Tibial nerve (tissue), 4 donors: ENCODE measurements at regions not wholly inside any gene's neighbourhood (a gene's known extent, or its start where the extent isn't known, plus 50 kb on each side); places are given as distances from the start of the nearest gene placed in this dataset.

Source experiments
- DNase-seq, 2 donors: peaks; one replicate each; pipeline ENCODE4 v3.0.0-alpha.2; 2019; ENCODE audit warnings: low spot score in 2 of 2
- H3K27ac ChIP-seq, 4 donors: fragments of 200-600 bp; sonication (generic) in 3 of 4; one replicate each; pipeline ENCODE4 v1.5.1; 2017 to 2019; ENCODE audit warnings: mild to moderate bottlenecking in 1 of 4
- H3K27me3 ChIP-seq, 2 donors: fragments of 200-600 bp; sonication (generic) in 1 of 2; one replicate each; pipeline versions ENCODE4 v1.5.1 to v1.6.0; 2017 to 2019
- H3K36me3 ChIP-seq, 3 donors: fragments of 200-600 bp; sonication (generic); one replicate each; pipeline ENCODE4 v1.5.1; 2018 to 2019
- H3K4me1 ChIP-seq, 4 donors: fragments of 200-600 bp; sonication (generic) in 3 of 4; one replicate each; pipeline ENCODE4 v1.5.1; 2017 to 2019
- H3K4me3 ChIP-seq, 4 donors: fragments of 200-600 bp; sonication (generic) in 3 of 4; one replicate each; pipeline ENCODE4 v1.5.1; 2017 to 2019; ENCODE audit warnings: mild to moderate bottlenecking in 1 of 4, moderate library complexity in 1 of 4
- H3K9me3 ChIP-seq, 4 donors: fragments of 200-600 bp; sonication (generic) in 3 of 4; one replicate each; pipeline ENCODE4 v1.5.1; 2017 to 2019
- EP300 ChIP-seq, 2 donors: sonication (generic); formaldehyde crosslinking; IDR thresholded peaks; one replicate each; pipeline ENCODE4 v1.6.1; 2017; ENCODE audit warnings: antibody characterized with exemption in 2 of 2, mild to moderate bottlenecking in 1 of 2
- POLR2A ChIP-seq, 2 donors: fragments of 450-650 bp; IDR thresholded peaks; one replicate each; pipeline ENCODE4 v1.6.1; 2017; ENCODE audit warnings: antibody characterized with exemption in 2 of 2, mild to moderate bottlenecking in 2 of 2, moderate library complexity in 2 of 2
- WGBS, 2 donors: methylation state at CpG; one replicate each; pipeline ENCODE4 v1.1.5; 2018; 5-methylcytosine and 5-hydroxymethylcytosine counted together
- TF ChIP-seq, protein P1 (sequence below), 5 experiments: fragments of 200-600 bp in 3 of 5; fragments of 450-650 bp in 2 of 5; sonication (generic) in 3 of 5; IDR thresholded peaks; one replicate each; pipeline ENCODE4 v1.5.1; 2016 to 2019; ENCODE audit warnings: antibody characterized with exemption in 5 of 5, mild to moderate bottlenecking in 3 of 5, moderate library complexity in 2 of 5

DNA sequence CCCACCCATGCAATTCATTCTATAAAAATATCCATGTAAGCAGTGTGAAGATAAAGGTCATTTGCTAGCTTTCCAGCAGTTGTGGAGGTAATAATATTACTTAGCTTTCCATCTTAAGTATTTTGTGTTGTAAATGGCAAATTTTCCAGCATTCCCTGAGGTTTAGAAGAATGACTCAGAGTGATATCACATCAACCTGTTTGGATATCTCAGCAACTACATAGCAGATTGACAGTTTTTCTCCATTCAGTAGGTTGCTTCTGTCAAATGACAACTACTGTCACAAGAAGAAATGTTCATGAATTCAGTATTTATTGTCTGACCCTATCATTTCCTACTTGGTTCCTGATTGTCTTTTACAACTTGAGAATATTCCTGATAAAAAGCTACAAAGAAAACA, 434.9 kb upstream of the GALNTL6 start:
- no peak overlapping the region for H3K27ac ChIP-seq
- H3K36me3 ChIP-seq = no peaks in the 10 kb centered on the region
- DNase-seq = no peak
- no peaks in the 10 kb centered on the region for H3K4me1 ChIP-seq
- H3K4me3 ChIP-seq = no peak overlapping the region
- TF ChIP-seq EP300 (IDR thresholded peaks at IDR 0.05) (no peak), POLR2A (IDR thresholded peaks at IDR 0.05) (no peak)
- TF ChIP-seq, protein P1, sequence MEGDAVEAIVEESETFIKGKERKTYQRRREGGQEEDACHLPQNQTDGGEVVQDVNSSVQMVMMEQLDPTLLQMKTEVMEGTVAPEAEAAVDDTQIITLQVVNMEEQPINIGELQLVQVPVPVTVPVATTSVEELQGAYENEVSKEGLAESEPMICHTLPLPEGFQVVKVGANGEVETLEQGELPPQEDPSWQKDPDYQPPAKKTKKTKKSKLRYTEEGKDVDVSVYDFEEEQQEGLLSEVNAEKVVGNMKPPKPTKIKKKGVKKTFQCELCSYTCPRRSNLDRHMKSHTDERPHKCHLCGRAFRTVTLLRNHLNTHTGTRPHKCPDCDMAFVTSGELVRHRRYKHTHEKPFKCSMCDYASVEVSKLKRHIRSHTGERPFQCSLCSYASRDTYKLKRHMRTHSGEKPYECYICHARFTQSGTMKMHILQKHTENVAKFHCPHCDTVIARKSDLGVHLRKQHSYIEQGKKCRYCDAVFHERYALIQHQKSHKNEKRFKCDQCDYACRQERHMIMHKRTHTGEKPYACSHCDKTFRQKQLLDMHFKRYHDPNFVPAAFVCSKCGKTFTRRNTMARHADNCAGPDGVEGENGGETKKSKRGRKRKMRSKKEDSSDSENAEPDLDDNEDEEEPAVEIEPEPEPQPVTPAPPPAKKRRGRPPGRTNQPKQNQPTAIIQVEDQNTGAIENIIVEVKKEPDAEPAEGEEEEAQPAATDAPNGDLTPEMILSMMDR (IDR thresholded peaks at IDR 0.05) = no peak
- no peaks in the 10 kb centered on the region for H3K27me3 ChIP-seq
- no peaks in the 10 kb centered on the region for H3K9me3 ChIP-seq

DNA sequence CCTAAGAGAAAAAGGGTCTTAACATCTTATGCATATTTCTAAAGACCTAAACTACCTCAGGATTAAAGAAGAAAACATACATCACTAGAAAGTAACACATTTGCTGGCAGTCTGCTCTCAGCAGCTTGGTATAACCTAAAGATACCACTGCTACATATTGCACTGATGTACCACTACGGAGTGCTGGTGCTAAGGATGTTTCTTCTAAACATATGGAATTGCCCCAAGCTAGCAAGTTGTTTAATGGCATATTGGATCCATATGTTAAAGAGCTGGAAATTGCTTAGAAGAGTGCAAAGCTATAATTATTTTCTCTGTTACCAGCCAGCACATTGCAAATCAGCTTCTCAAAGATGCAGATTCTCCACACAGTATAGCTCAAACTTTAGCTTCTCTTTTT, 436.5 kb upstream of the GALNTL6 start:
- Histone ChIP-seq H3K36me3 (no peaks in the 10 kb centered on the region), H3K4me3 (no peak overlapping the region), H3K27me3 (no peaks in the 10 kb centered on the region), H3K9me3 (no peaks in the 10 kb centered on the region), H3K27ac (no peak overlapping the region), H3K4me1 (no peaks in the 10 kb centered on the region)
- WGBS, 2 donors = 81 to 83% methylated on average over 1 of the region's 1 CpG
- no peak for TF ChIP-seq POLR2A (IDR thresholded peaks at IDR 0.05)
- TF ChIP-seq, protein P1 (IDR thresholded peaks at IDR 0.05) = no peak
- TF ChIP-seq EP300 (IDR thresholded peaks at IDR 0.05) = no peak
- DNase-seq = no peak

DNA sequence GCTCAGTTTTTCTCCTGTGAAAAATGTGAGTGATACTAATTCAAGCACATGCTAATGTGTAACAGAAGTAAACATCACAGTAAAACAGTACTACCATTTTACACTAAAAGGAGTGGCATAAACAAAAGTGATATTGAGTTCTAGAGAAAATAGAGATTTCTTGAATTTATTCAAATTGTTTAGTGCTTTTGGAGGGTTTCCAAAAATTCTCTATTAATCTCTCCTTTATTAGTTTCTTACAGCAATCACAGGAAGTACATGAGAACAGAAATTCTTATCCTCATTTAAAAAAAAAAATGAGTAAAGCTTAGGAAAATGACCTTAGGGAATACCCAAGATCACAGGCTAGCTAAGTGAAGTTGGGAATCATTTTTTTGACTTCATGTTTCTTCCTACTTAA, 459.7 kb upstream of the GALNTL6 start:
- H3K27me3 ChIP-seq = no peaks in the 10 kb centered on the region
- H3K27ac ChIP-seq = no peak overlapping the region
- H3K4me1 ChIP-seq = no peaks in the 10 kb centered on the region
- no peaks in the 10 kb centered on the region for H3K36me3 ChIP-seq
- no peak overlapping the region for H3K4me3 ChIP-seq
- no peak for DNase-seq
- TF ChIP-seq EP300 (IDR thresholded peaks at IDR 0.05) (no peak), POLR2A (IDR thresholded peaks at IDR 0.05) (no peak)
- TF ChIP-seq, protein P1 (IDR thresholded peaks at IDR 0.05) = no peak
- H3K9me3 ChIP-seq = no peaks in the 10 kb centered on the region

DNA sequence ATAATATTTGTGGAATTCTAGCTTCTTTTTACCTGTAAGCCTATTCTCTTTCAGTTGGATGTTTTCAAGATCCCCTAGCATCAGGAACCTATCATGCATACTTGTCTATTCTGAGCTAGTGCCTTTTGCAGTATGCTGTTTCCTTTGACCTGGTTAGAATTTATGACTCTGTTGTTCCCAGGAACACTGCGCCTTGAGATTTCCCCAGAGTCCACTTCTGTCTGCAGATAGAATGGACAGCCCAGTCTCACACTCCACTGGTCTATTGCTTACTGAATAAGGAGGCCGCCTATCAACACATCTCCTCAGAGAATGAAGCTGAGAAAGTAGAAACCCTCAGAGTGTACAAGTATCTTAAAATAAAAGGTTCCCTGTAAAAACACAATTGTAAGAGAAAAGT, 465.1 kb upstream of the GALNTL6 start:
- no peaks in the 10 kb centered on the region for H3K27me3 ChIP-seq
- 70 to 71% methylated on average over 2 of the region's 2 CpGs for WGBS, 2 donors
- H3K4me1 ChIP-seq = no peaks in the 10 kb centered on the region
- TF ChIP-seq EP300 (IDR thresholded peaks at IDR 0.05) (no peak), POLR2A (IDR thresholded peaks at IDR 0.05) (no peak)
- H3K27ac ChIP-seq = no peak overlapping the region
- H3K4me3 ChIP-seq = no peak overlapping the region
- DNase-seq = no peak
- H3K9me3 ChIP-seq = no peaks in the 10 kb centered on the region
- no peaks in the 10 kb centered on the region for H3K36me3 ChIP-seq

DNA sequence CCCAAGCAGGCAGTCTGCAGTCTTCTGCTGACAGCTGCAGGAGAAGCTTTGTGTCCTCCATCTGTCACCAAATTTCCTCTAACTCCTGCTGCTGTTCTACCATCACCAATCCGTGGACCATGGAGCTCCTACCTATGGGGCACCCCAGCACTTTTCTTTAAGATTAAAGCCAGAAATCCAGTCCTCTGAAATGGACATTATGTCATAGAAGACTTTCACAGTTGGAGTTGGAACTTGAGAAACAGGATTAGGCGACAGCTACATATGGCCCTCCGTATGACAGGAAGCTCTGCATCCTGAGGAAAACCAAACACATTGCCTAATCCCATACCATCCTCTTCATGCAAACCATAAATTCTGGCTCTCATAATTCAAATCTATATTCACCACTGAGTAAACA, 470.6 kb upstream of the GALNTL6 start:
- 52 to 75% methylated on average over 3 of the region's 3 CpGs for WGBS, 2 donors
- Histone ChIP-seq H3K4me1 (no peaks in the 10 kb centered on the region), H3K27ac (no peak overlapping the region), H3K27me3 (no peaks in the 10 kb centered on the region), H3K4me3 (no peak overlapping the region), H3K9me3 (no peaks in the 10 kb centered on the region), H3K36me3 (no peaks in the 10 kb centered on the region)
- DNase-seq = no peak
- TF ChIP-seq, protein P1 (IDR thresholded peaks at IDR 0.05) = no peak

DNA sequence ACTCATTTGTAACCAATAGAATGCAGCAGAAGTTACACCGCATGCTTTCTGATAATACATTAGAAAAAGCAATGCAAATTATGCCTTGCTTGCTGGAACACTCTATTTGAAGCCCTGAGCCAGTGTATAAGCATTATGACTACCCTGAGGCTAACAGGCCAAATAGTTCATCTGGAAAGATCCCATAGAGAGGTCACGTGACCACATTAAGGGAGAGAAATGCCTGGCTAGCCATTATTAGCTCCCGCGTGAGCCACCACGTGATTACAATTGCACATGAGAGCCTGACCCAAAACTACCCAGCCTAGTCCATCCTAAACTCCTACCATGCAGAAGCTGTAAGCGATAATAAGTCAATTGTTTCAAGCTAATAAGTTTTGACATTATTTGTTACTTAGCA, 472.9 kb upstream of the GALNTL6 start:
- no peak for TF ChIP-seq POLR2A (IDR thresholded peaks at IDR 0.05)
- TF ChIP-seq, protein P1 (IDR thresholded peaks at IDR 0.05) = no peak
- no peak for TF ChIP-seq EP300 (IDR thresholded peaks at IDR 0.05)
- Histone ChIP-seq H3K4me3 (no peak overlapping the region), H3K9me3 (no peaks in the 10 kb centered on the region), H3K27ac (no peak overlapping the region), H3K4me1 (no peaks in the 10 kb centered on the region), H3K36me3 (no peaks in the 10 kb centered on the region), H3K27me3 (no peaks in the 10 kb centered on the region)
- WGBS, 2 donors = 72 to 73% methylated on average over 6 of the region's 6 CpGs
- no peak for DNase-seq
